PC-3 (cell line): ENCODE measurements at regions not wholly inside any gene's neighbourhood (a gene's known extent, or its start where the extent isn't known, plus 50 kb on each side); places are given as distances from the start of the nearest gene placed in this dataset.

Experiments
- EZH2 ChIP-seq: fragments of 300-600 bp; sonication (generic); IDR thresholded peaks from one replicate; pipeline ENCODE4 v1.6.1; 2017; ENCODE audit warnings: antibody characterized with exemption, mild to moderate bottlenecking, low read length; ENCODE audit not compliant: unreplicated experiment
- EZH2phosphoT487 ChIP-seq: fragments of 300-600 bp; sonication (generic); IDR thresholded peaks from 2 replicates; pipeline ENCODE4 v1.6.1; 2018; ENCODE audit warnings: mild to moderate bottlenecking, antibody characterized with exemption, low read length, borderline replicate concordance
- TF ChIP-seq, protein P1 (sequence below): fragments of 300-600 bp; sonication (generic); conservative IDR thresholded peaks from 2 replicates; pipeline ENCODE4 v1.5.1; 2017; ENCODE audit warnings: antibody characterized with exemption, low read depth, mild to moderate bottlenecking, low read length

DNA sequence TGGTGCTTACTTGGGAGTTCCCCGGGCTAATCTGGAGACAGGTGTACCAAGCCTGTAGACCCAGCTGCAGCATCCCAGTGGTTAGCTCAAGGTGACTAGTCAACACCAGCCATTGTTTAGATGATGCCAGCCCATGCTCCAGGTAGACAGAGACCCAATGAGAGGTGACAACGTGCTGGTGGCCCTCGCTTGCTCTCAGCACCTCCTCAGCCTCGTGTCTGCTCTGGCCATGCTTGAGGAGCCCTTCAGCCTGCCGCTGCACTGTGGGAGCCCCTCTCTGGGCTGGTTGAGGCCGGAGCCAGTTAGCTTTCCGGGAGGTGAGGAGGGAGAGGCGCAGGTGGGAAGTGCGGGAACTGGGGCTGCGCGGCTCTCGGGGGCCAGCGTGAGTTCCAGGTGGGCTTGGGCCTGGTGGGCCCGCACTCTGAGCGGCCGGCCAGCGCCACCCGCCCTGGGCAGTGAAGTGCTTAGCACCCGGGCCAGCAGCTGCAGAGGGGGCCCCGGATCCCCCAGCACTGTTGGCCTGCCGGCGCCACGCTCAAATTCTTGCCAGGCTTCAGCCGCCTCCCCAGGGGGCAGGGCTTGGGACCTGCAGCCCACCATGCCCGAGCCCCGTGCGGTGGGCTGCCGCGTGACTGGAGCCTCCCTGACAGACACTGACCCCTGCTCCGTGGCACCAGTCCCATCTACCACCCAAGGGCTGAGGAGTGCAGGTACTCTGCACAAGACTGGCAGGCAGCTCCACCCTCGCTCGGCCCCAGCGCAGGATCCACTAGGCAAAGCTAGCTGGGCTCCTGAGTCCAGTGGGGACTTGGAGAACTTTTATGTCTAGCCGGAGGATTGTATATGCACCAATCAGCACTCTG is 85.9 kb upstream of the VSTM2B start:
- TF ChIP-seq, protein P1, sequence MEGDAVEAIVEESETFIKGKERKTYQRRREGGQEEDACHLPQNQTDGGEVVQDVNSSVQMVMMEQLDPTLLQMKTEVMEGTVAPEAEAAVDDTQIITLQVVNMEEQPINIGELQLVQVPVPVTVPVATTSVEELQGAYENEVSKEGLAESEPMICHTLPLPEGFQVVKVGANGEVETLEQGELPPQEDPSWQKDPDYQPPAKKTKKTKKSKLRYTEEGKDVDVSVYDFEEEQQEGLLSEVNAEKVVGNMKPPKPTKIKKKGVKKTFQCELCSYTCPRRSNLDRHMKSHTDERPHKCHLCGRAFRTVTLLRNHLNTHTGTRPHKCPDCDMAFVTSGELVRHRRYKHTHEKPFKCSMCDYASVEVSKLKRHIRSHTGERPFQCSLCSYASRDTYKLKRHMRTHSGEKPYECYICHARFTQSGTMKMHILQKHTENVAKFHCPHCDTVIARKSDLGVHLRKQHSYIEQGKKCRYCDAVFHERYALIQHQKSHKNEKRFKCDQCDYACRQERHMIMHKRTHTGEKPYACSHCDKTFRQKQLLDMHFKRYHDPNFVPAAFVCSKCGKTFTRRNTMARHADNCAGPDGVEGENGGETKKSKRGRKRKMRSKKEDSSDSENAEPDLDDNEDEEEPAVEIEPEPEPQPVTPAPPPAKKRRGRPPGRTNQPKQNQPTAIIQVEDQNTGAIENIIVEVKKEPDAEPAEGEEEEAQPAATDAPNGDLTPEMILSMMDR, result no peak
- TF ChIP-seq EZH2 (no peak), EZH2phosphoT487 (no peak)
